NCI-H2081 treated with DMSO at 0.1 percent for 48 hours (cell line): ENCODE measurements at regions not wholly inside any gene's neighbourhood (a gene's known extent, or its start where the extent isn't known, plus 50 kb on each side); places are given as distances from the start of the nearest gene placed in this dataset.

Experiments used
- DNase-seq: peaks from one replicate; lab custom pipeline; 2025; lab: John Stamatoyannopoulos, UW

- no peak for DNase-seq
Observed at GRCh38 chr1:222996310-222996975, 146.6 kb downstream of the TLR5 start.

GRCh38 chr1:223000632-223001031 is 142.4 kb downstream of the TLR5 start:
- DNase-seq = no peak

GRCh38 chr1:223001653-223002634 is 141.1 kb downstream of the TLR5 start:
- DNase-seq = no peak

- DNase-seq = no peak
Observed at GRCh38 chr1:223003549-223003948, 139.5 kb downstream of the TLR5 start.

- DNase-seq = no peak
Observed at GRCh38 chr1:223006371-223006770, 136.7 kb downstream of the TLR5 start.

- DNase-seq = no peak
Observed at GRCh38 chr1:223006917-223007648, 136.0 kb downstream of the TLR5 start.

GRCh38 chr1:223007935-223008334 is 135.1 kb downstream of the TLR5 start:
- DNase-seq = no peak

GRCh38 chr1:223008808-223009207 is 134.2 kb downstream of the TLR5 start:
- DNase-seq = no peak

GRCh38 chr1:223009406-223009805 is 133.6 kb downstream of the TLR5 start:
- DNase-seq = no peak

GRCh38 chr1:223010582-223011504 is 132.2 kb downstream of the TLR5 start:
- DNase-seq = no peak

- no peak for DNase-seq
Observed at GRCh38 chr1:223011505-223011856, 131.6 kb downstream of the TLR5 start.

GRCh38 chr1:223012176-223012788 is 130.8 kb downstream of the TLR5 start:
- no peak for DNase-seq

GRCh38 chr1:223012938-223013337 is 130.1 kb downstream of the TLR5 start:
- DNase-seq = no peak

GRCh38 chr1:223014142-223014873 is 128.7 kb downstream of the TLR5 start:
- no peak for DNase-seq

- no peak for DNase-seq
Observed at GRCh38 chr1:223016381-223016780, 126.7 kb downstream of the TLR5 start.

GRCh38 chr1:223016890-223017289 is 126.2 kb downstream of the TLR5 start:
- DNase-seq = no peak

- no peak for DNase-seq
Observed at GRCh38 chr1:223017291-223017690, 125.8 kb downstream of the TLR5 start.

GRCh38 chr1:223018534-223018933 is 124.5 kb downstream of the TLR5 start:
- DNase-seq = no peak

GRCh38 chr1:223019256-223019655 is 123.8 kb downstream of the TLR5 start:
- no peak for DNase-seq

GRCh38 chr1:223020770-223021169 is 122.3 kb downstream of the TLR5 start:
- no peak for DNase-seq
